ENCODE measurements at regions not wholly inside any gene's neighbourhood (a gene's known extent, or its start where the extent isn't known, plus 50 kb on each side); places are given as distances from the start of the nearest gene placed in this dataset.

DNA sequence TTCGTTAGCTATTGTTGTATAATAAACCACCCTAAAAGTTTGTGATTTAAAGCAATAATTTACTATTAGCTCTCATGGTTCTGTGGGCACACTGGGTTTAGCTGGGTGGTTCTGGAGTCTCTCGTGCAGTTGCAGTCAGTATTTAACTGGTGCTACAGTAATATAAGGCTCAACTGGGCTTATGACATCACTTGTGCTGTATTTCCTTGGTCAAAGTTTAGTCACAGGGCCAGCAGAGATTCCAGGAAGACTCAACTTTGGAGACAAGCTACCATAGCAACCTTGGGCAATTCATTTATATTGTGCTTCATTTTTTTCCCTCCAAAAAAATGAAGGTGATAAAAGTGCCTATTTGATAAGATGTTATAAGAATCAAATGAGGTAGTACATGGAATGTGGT, 204.2 kb upstream of the GUCY1A2 start (continued):
- TF ChIP-seq REST (IDR thresholded peaks at IDR 0.05; ENCODE audit: low read depth) (no peak), CBX3 (IDR thresholded peaks at IDR 0.05; ENCODE audit: low read depth) (no peak), ZNF274 (IDR thresholded peaks at IDR 0.05; ENCODE audit: low read depth, low read length) (no peak)

GRCh38 chr11:107221748-107222285, 203.5 kb upstream of the GUCY1A2 start:
- no peak for DNase-seq (ENCODE audit: low read depth, low spot score)

More at GRCh38 chr11:107221748-107222285, 203.5 kb upstream of the GUCY1A2 start:
- Histone ChIP-seq H2AFZ (ENCODE audit: low read depth, low read length, poor library complexity, severe bottlenecking) (no peak overlapping the region), H3K9me3 (ENCODE audit: control insufficient read depth in 1 of 2, insufficient read depth in 1 of 2, low read depth in 1 of 2, low read length in 2 of 2) (no peaks in the 10 kb centered on the region), H3K27me3 (ENCODE audit: insufficient read depth, low read length) (no peaks in the 10 kb centered on the region), H3K4me3 (replicated peaks in 1 of 2; ENCODE audit: low read depth in 1 of 2, low read length in 2 of 2) (no peak overlapping the region), H3K36me3 (ENCODE audit: control insufficient read depth in 1 of 2, insufficient read depth in 2 of 2, low read length in 2 of 2) (no peaks in the 10 kb centered on the region), H3K4me1 (ENCODE audit: control insufficient read depth in 1 of 2, insufficient read depth in 2 of 2, low read length in 2 of 2) (no peaks in the 10 kb centered on the region), H4K20me1 (ENCODE audit: insufficient read depth) (no peaks in the 10 kb centered on the region), H3K27ac (ENCODE audit: low read depth, low read length) (no peak overlapping the region), H3K9me2 (ENCODE audit: insufficient read depth) (peaks cover 5% of the 10 kb centered on the region; the same call in 1 of the 2 replicates), H3K79me2 (ENCODE audit: insufficient read depth, low read length) (no peaks in the 10 kb centered on the region), H3K9ac (ENCODE audit: low read length) (no peak overlapping the region), H3K4me2 (ENCODE audit: low read length) (no peak overlapping the region)
- RAD21 ChIA-PET (ENCODE audit: low non-redundant PET in 1 of 2, low total read pairs in 2 of 2, uncharacterized antibody in 2 of 2, unreplicated experiment in 2 of 2) = no interaction called here
- CTCF ChIA-PET = no interaction called here
- no peak for TF ChIP-seq EZH2 (IDR thresholded peaks at IDR 0.05)
- TF ChIP-seq CBX3 (IDR thresholded peaks at IDR 0.05; ENCODE audit: low read depth) = no peak
- TF ChIP-seq JUND (IDR thresholded peaks at IDR 0.05) = no peak
- TF ChIP-seq POLR2AphosphoS5 (IDR thresholded peaks at IDR 0.05; ENCODE audit: low read depth, low read length) = no peak
- POLR2A ChIA-PET = no interaction called here
- no TSS peak for BruUV-seq (replicated peaks)
- intact Hi-C loops (cut with micrococcal nuclease) = no loop called here
- ATAC-seq = no peak
